BLaER1 (cell line): ENCODE measurements at regions not wholly inside any gene's neighbourhood (a gene's known extent, or its start where the extent isn't known, plus 50 kb on each side); places are given as distances from the start of the nearest gene placed in this dataset.

ENCODE experiments used
- H3K27ac ChIP-seq: shearing (Covaris generic); formaldehyde crosslinking; 2 replicates; pipeline ENCODE4 v1.8.1; 2022
- H3K27me3 ChIP-seq: shearing (Covaris generic); formaldehyde crosslinking; 2 replicates; pipeline ENCODE4 v1.8.1; 2022
- H3K36me3 ChIP-seq: shearing (Covaris generic); formaldehyde crosslinking; 2 replicates; pipeline ENCODE4 v1.8.1; 2022
- H3K4me1 ChIP-seq: shearing (Covaris generic); formaldehyde crosslinking; 2 replicates; pipeline ENCODE4 v1.8.1; 2022
- H3K4me2 ChIP-seq: shearing (Covaris generic); formaldehyde crosslinking; 2 replicates; pipeline ENCODE4 v1.8.1; 2022
- H3K4me3 ChIP-seq: shearing (Covaris generic); formaldehyde crosslinking; 2 replicates; pipeline ENCODE4 v1.8.1; 2022
- H3K9ac ChIP-seq: shearing (Covaris generic); formaldehyde crosslinking; 2 replicates; pipeline ENCODE4 v1.8.1; 2022
- H3K9me3 ChIP-seq: shearing (Covaris generic); formaldehyde crosslinking; 2 replicates; pipeline ENCODE4 v1.8.1; 2022
- H4K20me1 ChIP-seq: shearing (Covaris generic); formaldehyde crosslinking; 2 replicates; pipeline ENCODE4 v1.8.1; 2022
- Cebpa-rat ChIP-seq: shearing (Covaris generic); IDR thresholded peaks from 2 replicates; pipeline ENCODE4 v1.8.1; 2022

DNA sequence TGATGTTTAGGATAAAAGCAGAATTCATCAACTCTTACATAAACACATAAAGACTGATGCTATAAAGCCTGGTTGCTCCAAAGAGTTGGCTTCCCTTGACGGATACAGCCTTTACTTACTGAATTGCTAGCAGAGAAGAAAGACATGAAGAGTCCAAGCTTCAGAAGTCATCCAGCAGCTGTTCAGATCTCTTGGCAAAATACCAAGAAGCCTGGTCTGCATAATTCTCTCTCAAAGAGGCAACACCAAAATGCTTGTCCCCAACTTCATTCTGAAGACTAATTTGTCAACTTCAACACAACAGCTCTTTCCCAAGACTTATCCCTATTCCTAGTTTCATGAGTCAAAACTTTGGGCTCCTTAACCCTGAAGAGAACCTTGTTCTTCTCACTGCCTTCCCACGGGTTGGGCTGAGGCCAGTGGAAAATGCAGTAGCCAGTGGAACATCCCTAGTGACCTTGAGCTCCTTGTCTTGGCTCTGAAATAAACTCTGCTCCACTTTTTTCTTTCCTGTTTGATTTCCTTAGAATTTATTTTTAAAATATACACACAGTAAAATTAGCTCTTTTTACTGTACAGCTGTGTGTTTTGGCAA is 119.2 kb upstream of the THBS1 start:
- 0 out of 2 replicates have a peak, but pooled peaks cover 4% of the 10 kb centered on the region for H3K9me3 ChIP-seq
- no peak overlapping the region for H3K4me2 ChIP-seq
- no peak overlapping the region for H3K27ac ChIP-seq
- H3K9ac ChIP-seq = no peak overlapping the region
- no peaks in the 10 kb centered on the region for H3K36me3 ChIP-seq
- H3K4me1 ChIP-seq = peaks cover 7% of the 10 kb centered on the region; the same call in 1 of the 2 replicates
- no peak for TF ChIP-seq Cebpa-rat
- H3K27me3 ChIP-seq = no peaks in the 10 kb centered on the region
- H3K4me3 ChIP-seq = no peak overlapping the region
- no peaks in the 10 kb centered on the region for H4K20me1 ChIP-seq

DNA sequence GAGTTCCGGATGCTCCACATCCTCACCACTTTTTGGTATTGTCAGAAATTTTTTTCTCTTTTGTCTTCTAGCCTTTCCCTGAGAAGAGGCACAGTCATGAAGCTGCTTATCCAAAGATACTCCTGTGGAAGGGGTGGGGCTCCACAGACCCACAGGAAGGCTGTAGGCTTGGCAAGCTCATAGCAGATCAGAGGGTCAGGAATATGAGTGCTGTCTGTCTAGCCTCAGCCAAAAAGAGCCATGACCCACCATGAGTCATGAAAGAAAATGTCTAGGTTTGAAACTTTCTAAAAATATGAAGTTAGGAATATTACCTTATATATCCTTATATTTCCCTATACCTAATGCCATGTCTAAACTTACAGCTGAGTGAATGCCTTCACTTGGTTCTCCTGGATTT is 118.2 kb upstream of the THBS1 start:
- no peaks in the 10 kb centered on the region for H3K27me3 ChIP-seq
- TF ChIP-seq Cebpa-rat = no peak
- no peaks in the 10 kb centered on the region for H3K36me3 ChIP-seq
- H3K4me2 ChIP-seq = no peak overlapping the region
- 0 out of 2 replicates have a peak, but pooled peaks cover 4% of the 10 kb centered on the region for H3K9me3 ChIP-seq
- no peak overlapping the region for H3K27ac ChIP-seq
- no peak overlapping the region for H3K9ac ChIP-seq
- no peaks in the 10 kb centered on the region for H4K20me1 ChIP-seq
- H3K4me1 ChIP-seq = peaks cover 7% of the 10 kb centered on the region; the same call in 1 of the 2 replicates
- H3K4me3 ChIP-seq = no peak overlapping the region

DNA sequence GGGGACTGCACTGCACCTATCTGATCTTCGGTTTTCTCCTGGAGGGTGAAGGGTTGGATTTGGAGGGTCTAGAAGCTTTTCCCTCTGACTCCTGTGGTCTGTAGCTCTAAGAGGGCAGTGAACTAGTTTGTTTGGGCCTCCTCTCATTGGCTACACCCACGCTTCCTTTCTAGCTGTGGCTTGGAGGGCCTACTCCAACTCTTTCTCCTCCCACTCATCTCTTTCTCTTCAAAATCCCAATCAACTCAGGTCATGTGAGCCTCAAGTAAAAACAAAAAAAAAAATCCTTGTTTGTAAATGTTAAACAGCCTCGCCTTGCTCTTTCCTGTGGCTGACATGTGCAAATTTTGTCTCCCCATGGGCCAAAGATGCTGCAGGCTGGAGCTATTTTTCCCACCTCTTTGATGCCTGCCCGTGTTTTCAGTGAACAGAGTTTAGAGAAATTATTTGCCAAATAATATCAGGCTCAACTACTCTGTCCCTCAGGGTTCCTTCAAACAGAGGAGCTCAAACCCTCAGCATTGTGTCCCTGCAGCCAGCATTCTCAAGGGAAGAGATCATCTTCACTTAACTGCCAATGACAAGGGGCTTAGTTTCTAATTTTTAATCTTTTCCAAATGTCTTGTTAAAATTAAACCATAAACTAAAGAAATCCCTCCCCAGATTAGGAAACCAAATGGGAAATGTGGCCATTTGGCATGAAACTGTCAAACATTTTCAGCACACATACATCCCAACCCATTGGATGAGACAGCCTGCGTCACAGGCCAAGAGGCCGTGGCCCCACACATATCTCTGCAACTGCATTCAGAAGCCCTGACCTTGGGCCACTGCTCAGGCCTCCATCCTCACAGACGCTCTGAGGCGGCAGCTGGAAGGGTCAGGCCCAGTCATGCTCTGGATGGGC is 114.8 kb upstream of the THBS1 start:
- no peaks in the 10 kb centered on the region for H3K36me3 ChIP-seq
- peaks cover 4% of the 10 kb centered on the region; the same call in 1 of the 2 replicates for H3K9me3 ChIP-seq
- H3K27me3 ChIP-seq = no peaks in the 10 kb centered on the region
- TF ChIP-seq Cebpa-rat = no peak
- H3K9ac ChIP-seq = no peak overlapping the region
- H3K4me1 ChIP-seq = peaks cover 7% of the 10 kb centered on the region; the same call in 1 of the 2 replicates
- H3K27ac ChIP-seq = no peak overlapping the region
- H3K4me2 ChIP-seq = peak overlapping the region; percentile 11; the same call in 1 of the 2 replicates
- no peak overlapping the region for H3K4me3 ChIP-seq
- H4K20me1 ChIP-seq = no peaks in the 10 kb centered on the region

GRCh38 chr15:39466750-39467105 is 114.2 kb upstream of the THBS1 start:
- Histone ChIP-seq H3K36me3 (no peaks in the 10 kb centered on the region), H3K27ac (no peak overlapping the region), H3K4me1 (peaks cover 7% of the 10 kb centered on the region; the same call in 1 of the 2 replicates), H3K4me2 (no peak overlapping the region), H4K20me1 (no peaks in the 10 kb centered on the region), H3K4me3 (no peak overlapping the region), H3K27me3 (no peaks in the 10 kb centered on the region), H3K9me3 (peaks cover 4% of the 10 kb centered on the region; the same call in 1 of the 2 replicates), H3K9ac (no peak overlapping the region)
- TF ChIP-seq Cebpa-rat = no peak

- no peak overlapping the region for H3K27ac ChIP-seq
- peaks cover 4% of the 10 kb centered on the region; the same call in 1 of the 2 replicates for H3K9me3 ChIP-seq
- no peak overlapping the region for H3K4me3 ChIP-seq
- no peak for TF ChIP-seq Cebpa-rat
- peaks cover 19% of the 10 kb centered on the region for H3K4me1 ChIP-seq
- H3K9ac ChIP-seq = no peak overlapping the region
- H3K27me3 ChIP-seq = no peaks in the 10 kb centered on the region
- no peaks in the 10 kb centered on the region for H4K20me1 ChIP-seq
- no peaks in the 10 kb centered on the region for H3K36me3 ChIP-seq
- no peak overlapping the region for H3K4me2 ChIP-seq
These were observed 112.5 kb upstream of the THBS1 start for GRCh38 chr15:39468331-39468730.

- no peaks in the 10 kb centered on the region for H4K20me1 ChIP-seq
- H3K9me3 ChIP-seq = peaks cover 4% of the 10 kb centered on the region; the same call in 1 of the 2 replicates
- H3K4me2 ChIP-seq = no peak overlapping the region
- H3K36me3 ChIP-seq = no peaks in the 10 kb centered on the region
- H3K27me3 ChIP-seq = no peaks in the 10 kb centered on the region
- no peak overlapping the region for H3K4me3 ChIP-seq
- no peak for TF ChIP-seq Cebpa-rat
- H3K27ac ChIP-seq = no peak overlapping the region
- H3K9ac ChIP-seq = no peak overlapping the region
- peaks cover 24% of the 10 kb centered on the region for H3K4me1 ChIP-seq
These were observed 112.1 kb upstream of the THBS1 start for GRCh38 chr15:39468828-39469227.

- Histone ChIP-seq H3K9me3 (peaks cover 4% of the 10 kb centered on the region; the same call in 1 of the 2 replicates), H4K20me1 (no peaks in the 10 kb centered on the region), H3K27me3 (no peaks in the 10 kb centered on the region), H3K9ac (no peak overlapping the region), H3K4me3 (no peak overlapping the region), H3K36me3 (no peaks in the 10 kb centered on the region), H3K27ac (no peak overlapping the region; the same call in 1 of the 2 replicates), H3K4me1 (peaks cover 32% of the 10 kb centered on the region), H3K4me2 (peak overlapping the region; percentile 78; the same call in 1 of the 2 replicates)
- no peak for TF ChIP-seq Cebpa-rat
These were observed 108.9 kb upstream of the THBS1 start for GRCh38 chr15:39471785-39472574.

DNA sequence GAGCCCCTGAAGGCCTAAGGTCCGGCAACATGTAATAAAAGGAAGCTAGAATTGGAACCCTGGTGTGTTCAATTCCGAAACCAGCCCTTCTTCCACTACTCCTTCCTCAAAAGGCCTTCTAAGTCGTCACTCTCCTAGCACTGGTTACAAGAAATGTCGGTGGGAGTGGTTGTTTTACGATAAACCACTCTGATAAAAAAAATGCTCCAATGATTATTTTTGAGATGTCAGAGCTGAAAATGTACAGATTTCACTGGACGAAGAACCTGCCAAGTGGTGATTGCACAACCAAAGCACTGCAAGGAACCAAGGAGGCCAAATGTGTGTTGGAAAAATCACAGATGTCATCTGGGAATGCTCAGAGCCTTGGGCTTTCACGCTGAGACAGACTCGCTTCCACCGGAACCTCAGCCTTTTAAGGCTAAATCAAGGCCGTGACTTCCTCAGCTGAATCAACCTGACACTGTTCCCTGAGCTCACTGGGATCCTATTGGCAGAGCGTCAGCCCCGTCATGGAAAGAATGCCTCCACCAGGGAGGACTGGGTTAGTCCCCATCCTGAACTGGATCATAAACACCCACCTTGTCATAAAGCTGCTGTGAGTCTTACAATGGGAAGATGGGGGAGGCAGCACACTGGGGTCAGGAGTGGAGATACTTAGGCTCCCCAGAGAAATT is 108.1 kb upstream of the THBS1 start:
- Histone ChIP-seq H3K27me3 (no peaks in the 10 kb centered on the region), H3K9ac (no peak overlapping the region), H3K36me3 (no peaks in the 10 kb centered on the region), H3K4me3 (0 out of 2 replicates have a peak overlapping the region, but pooled peaks have one; percentile 10), H3K9me3 (peaks cover 4% of the 10 kb centered on the region; the same call in 1 of the 2 replicates), H4K20me1 (no peaks in the 10 kb centered on the region), H3K27ac (peak overlapping the region; percentile 33), H3K4me2 (peak overlapping the region; percentile 78), H3K4me1 (peaks cover 37% of the 10 kb centered on the region)
- no peak for TF ChIP-seq Cebpa-rat
